ENCODE measurements at regions not wholly inside any gene's neighbourhood (a gene's known extent, or its start where the extent isn't known, plus 50 kb on each side); places are given as distances from the start of the nearest gene placed in this dataset.

DNA sequence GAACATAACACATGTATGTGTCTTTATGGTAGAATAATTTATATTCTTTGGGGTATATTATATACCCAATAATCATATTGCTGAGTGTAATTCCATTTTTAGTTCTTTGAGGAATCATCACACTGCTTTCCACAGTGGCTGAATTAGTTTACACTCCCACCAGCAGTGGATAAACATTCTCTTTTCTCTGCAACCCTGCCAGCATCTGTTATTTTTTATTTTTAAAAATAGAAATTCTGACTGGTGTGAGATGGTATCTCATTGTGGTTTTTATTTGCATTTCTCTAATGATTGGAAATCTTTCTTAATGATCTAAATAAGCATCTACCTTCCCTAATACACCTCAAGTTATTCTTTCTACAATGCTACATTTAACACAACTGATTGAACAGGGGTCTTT lies 346.2 kb upstream of the LYPLAL1 start:
- Histone ChIP-seq H2BK15ac (ENCODE audit: low read length) (no peak overlapping the region), H4K20me1 (replicated peaks in 1 of 2; ENCODE audit: control insufficient read depth in 1 of 2, insufficient read depth in 2 of 2, low read length in 2 of 2) (no peaks in the 10 kb centered on the region), H3K27me3 (replicated peaks in 1 of 4; ENCODE audit: control insufficient read depth in 3 of 4, extremely low read depth in 1 of 4, insufficient read depth in 3 of 4, low read length in 3 of 4) (no peaks in the 10 kb centered on the region), H3K27ac (ENCODE audit: low read depth, low read length) (no peak overlapping the region), H3K79me2 (ENCODE audit: control insufficient read depth in 1 of 2, insufficient read depth in 2 of 2, low read length in 2 of 2) (no peaks in the 10 kb centered on the region), H2BK20ac (ENCODE audit: low read length) (no peak overlapping the region), H3K4ac (replicated peaks; ENCODE audit: insufficient read length, low read depth, low read length) (no peak overlapping the region), H3K18ac (ENCODE audit: extremely low read depth, low read length) (no peak overlapping the region), H3K56ac (replicated peaks; ENCODE audit: insufficient read length, low read depth, low read length) (no peak overlapping the region), H3K4me1 (replicated peaks in 1 of 4; ENCODE audit: control insufficient read depth in 3 of 4, insufficient read depth in 4 of 4, low read length in 3 of 4) (no peaks in the 10 kb centered on the region), H3K36me3 (ENCODE audit: control insufficient read depth in 2 of 4, insufficient read depth in 4 of 4, low read length in 3 of 4) (no peaks in the 10 kb centered on the region), H3K14ac (ENCODE audit: insufficient read length) (no peak overlapping the region), H4K8ac (ENCODE audit: extremely low read depth, insufficient read depth, low read length) (no peak overlapping the region), H3K79me1 (ENCODE audit: low read depth, low read length) (no peaks in the 10 kb centered on the region), H2BK12ac (ENCODE audit: low read depth, low read length) (no peak overlapping the region), H2AFZ (ENCODE audit: low read length) (no peak overlapping the region), H4K91ac (replicated peaks; ENCODE audit: insufficient read length, low read length) (no peak overlapping the region), H3K23me2 (ENCODE audit: low read depth, low read length) (no peaks in the 10 kb centered on the region), H2BK5ac (ENCODE audit: low read depth, low read length) (no peak overlapping the region), H3K4me2 (ENCODE audit: insufficient read depth in 1 of 2, low read depth in 2 of 2, low read length in 2 of 2) (no peak overlapping the region), H3K23ac (ENCODE audit: insufficient read length) (no peak overlapping the region), H3K4me3 (ENCODE audit: extremely low read depth in 1 of 4, insufficient read depth in 2 of 4, low read depth in 3 of 4, low read length in 4 of 4) (no peak overlapping the region), H3K9me3 (ENCODE audit: insufficient read depth in 2 of 2, low read depth in 1 of 2, low read length in 1 of 2) (no peaks in the 10 kb centered on the region), H2BK120ac (replicated peaks; ENCODE audit: low read depth, low read length) (no peak overlapping the region), H4K5ac (ENCODE audit: insufficient read length, low read depth, low read length) (no peak overlapping the region), H2AK5ac (ENCODE audit: low read depth, low read length) (no peak overlapping the region), H3K9ac (replicated peaks in 1 of 4; ENCODE audit: extremely low read depth in 1 of 4, low read depth in 3 of 4, low read length in 3 of 4) (no peak overlapping the region)
- POLR2A ChIA-PET (ENCODE audit: partially characterized antibody) = interaction anchor here (0.6 kb wide), 1 partner anchor 14 kb away, joined by 3 read pairs; no protein-coding TSS in a partner anchor
- TF ChIP-seq CTBP2 (IDR thresholded peaks at IDR 0.05; ENCODE audit: borderline replicate concordance, insufficient read depth, insufficient read length, low read length) (no peak), POLR2AphosphoS5 (IDR thresholded peaks at IDR 0.05; ENCODE audit: low read depth, low read length) (no peak), PHF8 (conservative IDR thresholded peaks at IDR 0.05; ENCODE audit: low read depth, low read length) (no peak), JUN (IDR thresholded peaks at IDR 0.05; ENCODE audit: low read depth, low read length) (no peak), YY1 (IDR thresholded peaks at IDR 0.05; ENCODE audit: low read depth, low read length) (no peak), RAD21 (IDR thresholded peaks at IDR 0.05 in 1 of 2, conservative IDR thresholded peaks at IDR 0.05 in 1 of 2; ENCODE audit: low read depth in 2 of 2, low read length in 2 of 2) (no peak), BACH1 (IDR thresholded peaks at IDR 0.05; ENCODE audit: low read length) (no peak), CHD1 (IDR thresholded peaks at IDR 0.05; ENCODE audit: low read depth, low read length) (no peak), TEAD4 (IDR thresholded peaks at IDR 0.05; ENCODE audit: low read depth, low read length) (no peak), SIX5 (IDR thresholded peaks at IDR 0.05; ENCODE audit: low read depth, low read length) (no peak), MAFK (IDR thresholded peaks at IDR 0.05; ENCODE audit: low read depth, low read length) (no peak), SAP30 (IDR thresholded peaks at IDR 0.05; ENCODE audit: insufficient read depth, insufficient replicate concordance, low read length) (no peak)
- TF ChIP-seq, protein P1, sequence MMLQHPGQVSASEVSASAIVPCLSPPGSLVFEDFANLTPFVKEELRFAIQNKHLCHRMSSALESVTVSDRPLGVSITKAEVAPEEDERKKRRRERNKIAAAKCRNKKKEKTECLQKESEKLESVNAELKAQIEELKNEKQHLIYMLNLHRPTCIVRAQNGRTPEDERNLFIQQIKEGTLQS (IDR thresholded peaks at IDR 0.05; ENCODE audit: insufficient read depth, low read depth, low read length) = no peak
- TF ChIP-seq, protein P2, sequence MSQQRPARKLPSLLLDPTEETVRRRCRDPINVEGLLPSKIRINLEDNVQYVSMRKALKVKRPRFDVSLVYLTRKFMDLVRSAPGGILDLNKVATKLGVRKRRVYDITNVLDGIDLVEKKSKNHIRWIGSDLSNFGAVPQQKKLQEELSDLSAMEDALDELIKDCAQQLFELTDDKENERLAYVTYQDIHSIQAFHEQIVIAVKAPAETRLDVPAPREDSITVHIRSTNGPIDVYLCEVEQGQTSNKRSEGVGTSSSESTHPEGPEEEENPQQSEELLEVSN (IDR thresholded peaks at IDR 0.05) = no peak
- FAIRE-seq (no peak), DNase-seq (ENCODE audit: low read depth in 1 of 2, low spot score in 2 of 2) (no peak)
- CTCF ChIA-PET (ENCODE audit: partially characterized antibody) = no interaction called here
